Neuronal stem cell (in vitro differentiated cells): ENCODE measurements at regions not wholly inside any gene's neighbourhood (a gene's known extent, or its start where the extent isn't known, plus 50 kb on each side); places are given as distances from the start of the nearest gene placed in this dataset.

ENCODE experiments used
- DNase-seq: peaks from one replicate; pipeline ENCODE4 v3.0.0-alpha.2; 2013; ENCODE audit warnings: low spot score
- H2AFZ ChIP-seq: one replicate; pipeline ENCODE4 v1.6.1; 2013; ENCODE audit warnings: mild to moderate bottlenecking, low read length, inconsistent platforms
- H2AK5ac ChIP-seq: 2 replicates; pipeline ENCODE4 v1.6.1; 2013; ENCODE audit warnings: low read depth, mild to moderate bottlenecking, inconsistent platforms, low read length, moderate library complexity, mixed read lengths
- H2BK120ac ChIP-seq: 2 replicates; pipeline ENCODE4 v1.6.1; 2013; ENCODE audit warnings: low read depth, mild to moderate bottlenecking, inconsistent platforms, low read length, moderate library complexity, mixed read lengths
- H2BK12ac ChIP-seq: one replicate; pipeline ENCODE4 v1.6.1; 2013; ENCODE audit warnings: low read length, inconsistent platforms
- H2BK15ac ChIP-seq: 2 replicates; pipeline ENCODE4 v1.6.1; 2013; ENCODE audit warnings: mild to moderate bottlenecking, low read length, inconsistent platforms, mixed read lengths
- H2BK5ac ChIP-seq: one replicate; pipeline ENCODE4 v1.6.1; 2013; ENCODE audit warnings: inconsistent platforms, mild to moderate bottlenecking, low read length, moderate library complexity
- H3K14ac ChIP-seq: one replicate; pipeline ENCODE4 v1.6.1; 2013; ENCODE audit warnings: low read length, inconsistent platforms
- H3K18ac ChIP-seq: 2 replicates; pipeline ENCODE4 v1.6.1; 2013; ENCODE audit warnings: low read length, inconsistent platforms
- H3K23ac ChIP-seq: 2 replicates; pipeline ENCODE4 v1.6.1; 2013; ENCODE audit warnings: low read depth, mild to moderate bottlenecking, mixed read lengths, low read length, inconsistent platforms; ENCODE audit not compliant: poor library complexity
- H3K27ac ChIP-seq: replicated peaks from 3 replicates; pipeline ENCODE4 v1.5.1; 2013; ENCODE audit warnings: low read length, inconsistent platforms
- H3K27me3 ChIP-seq, 3 experiments: 2 replicates each; pipeline ENCODE4 v1.6.1; 2013; ENCODE audit warnings: low read length in 3 of 3, mild to moderate bottlenecking in 2 of 3, inconsistent platforms in 1 of 3, low read depth in 1 of 3, mixed read lengths in 1 of 3, moderate library complexity in 1 of 3; ENCODE audit not compliant: control insufficient read depth in 3 of 3, insufficient read depth in 3 of 3
- H3K36me3 ChIP-seq, 2 donors: replicated peaks in 1 of 2; 2 replicates each; pipeline ENCODE4 v1.6.1; 2013; ENCODE audit warnings: low read length in 2 of 2; ENCODE audit not compliant: control insufficient read depth in 2 of 2, insufficient read depth in 2 of 2
- H3K4ac ChIP-seq: 2 replicates; pipeline ENCODE4 v1.6.1; 2013; ENCODE audit warnings: inconsistent platforms, mild to moderate bottlenecking, low read length, moderate library complexity
- H3K4me1 ChIP-seq, 2 donors: 1 replicate in 1 of 2; 2 replicates in 1 of 2; pipeline ENCODE4 v1.6.1; 2013; ENCODE audit warnings: low read length in 2 of 2, low read depth in 1 of 2; ENCODE audit not compliant: control insufficient read depth in 2 of 2, insufficient read depth in 1 of 2
- H3K4me2 ChIP-seq: one replicate; pipeline ENCODE4 v1.6.1; 2013; ENCODE audit warnings: mild to moderate bottlenecking, low read length, inconsistent platforms; ENCODE audit not compliant: insufficient read depth, poor library complexity, severe bottlenecking
- H3K4me3 ChIP-seq, 2 donors: 2 replicates each; pipeline ENCODE4 v1.5.1; 2013; ENCODE audit warnings: low read length in 2 of 2, mild to moderate bottlenecking in 2 of 2, inconsistent platforms in 1 of 2, moderate library complexity in 1 of 2
- H3K79me1 ChIP-seq: one replicate; pipeline ENCODE4 v1.6.1; 2013; ENCODE audit warnings: low read depth, mild to moderate bottlenecking, inconsistent platforms, low read length, moderate library complexity
- H3K9ac ChIP-seq: one replicate; pipeline ENCODE4 v1.6.1; 2013; ENCODE audit warnings: mild to moderate bottlenecking, low read depth, low read length, inconsistent platforms; ENCODE audit not compliant: poor library complexity
- H3K9me3 ChIP-seq, 2 donors: replicated peaks in 1 of 2; 2 replicates each; pipeline versions ENCODE3 to v1.6.1; 2013; ENCODE audit warnings: low read length in 2 of 2, mild to moderate bottlenecking in 2 of 2, inconsistent platforms in 1 of 2, low read depth in 1 of 2, mixed read lengths in 1 of 2, moderate library complexity in 1 of 2; ENCODE audit not compliant: control insufficient read depth in 2 of 2, insufficient read depth in 1 of 2
- H4K8ac ChIP-seq: one replicate; pipeline ENCODE4 v1.6.1; 2013; ENCODE audit warnings: low read depth, mild to moderate bottlenecking, inconsistent platforms, low read length, moderate library complexity
- H4K91ac ChIP-seq: one replicate; pipeline ENCODE4 v1.6.1; 2013; ENCODE audit warnings: low read length, low read depth, mild to moderate bottlenecking, inconsistent platforms; ENCODE audit not compliant: poor library complexity
- WGBS, 2 donors: extraction: QIAGEN DNeasy Blood & Tissue Kit; methylation state at CpG; one replicate each; pipeline ENCODE4 v1.1.7; 2013; ENCODE audit warnings: missing lambda C conversion rate in 2 of 2, mixed read lengths in 1 of 2; ENCODE audit not compliant: insufficient read length in 2 of 2, insufficient replicate concordance in 1 of 2; ENCODE audit errors: extremely low coverage in 2 of 2; 5-methylcytosine and 5-hydroxymethylcytosine counted together

- H3K4me2 ChIP-seq = no peak overlapping the region
- H3K4me1 ChIP-seq = no peaks in the 10 kb centered on the region
- H2AK5ac ChIP-seq = no peak overlapping the region
- no peak overlapping the region for H2BK12ac ChIP-seq
- no peak overlapping the region for H2BK5ac ChIP-seq
- no peak overlapping the region for H3K4me3 ChIP-seq
- no peaks in the 10 kb centered on the region for H3K36me3 ChIP-seq
- H3K79me1 ChIP-seq = no peaks in the 10 kb centered on the region
- no peak overlapping the region for H4K8ac ChIP-seq
- H2BK120ac ChIP-seq = no peak overlapping the region
- no peaks in the 10 kb centered on the region for H3K9me3 ChIP-seq
- no peak overlapping the region for H4K91ac ChIP-seq
- no peak for DNase-seq
- no peak overlapping the region for H3K18ac ChIP-seq
- H2AFZ ChIP-seq = no peak overlapping the region
- H3K27me3 ChIP-seq = peaks cover 0 to 12% (median 0%) of the 10 kb centered on the region in 3 experiments
- no peak overlapping the region for H3K14ac ChIP-seq
- H3K4ac ChIP-seq = no peak overlapping the region
- H3K9ac ChIP-seq = no peak overlapping the region
- H2BK15ac ChIP-seq = no peak overlapping the region
- no CpG with 5 or more reads among the region's 14 CpGs for WGBS, 2 donors
- no peak overlapping the region for H3K27ac ChIP-seq
- H3K23ac ChIP-seq = no peak overlapping the region
Measured at GRCh38 chr13:111394211-111394922, 73.9 kb downstream of the TEX29 start.

GRCh38 chr13:111395511-111396393 is 75.3 kb downstream of the TEX29 start:
- WGBS, 2 donors = no CpG with 5 or more reads among the region's 9 CpGs
- Histone ChIP-seq H3K79me1 (no peaks in the 10 kb centered on the region), H3K14ac (no peak overlapping the region), H3K9me3 (no peaks in the 10 kb centered on the region), H3K36me3 (no peaks in the 10 kb centered on the region), H3K4me2 (no peak overlapping the region), H2BK5ac (no peak overlapping the region), H3K9ac (no peak overlapping the region), H2AK5ac (no peak overlapping the region), H2AFZ (no peak overlapping the region), H4K8ac (no peak overlapping the region), H3K27ac (no peak overlapping the region), H2BK120ac (no peak overlapping the region), H3K4me3 (no peak overlapping the region), H2BK15ac (peak overlapping the region; percentile 41), H3K23ac (no peak overlapping the region), H3K27me3 (peaks cover 0 to 14% (median 0%) of the 10 kb centered on the region in 3 experiments), H3K4ac (no peak overlapping the region), H3K4me1 (no peaks in the 10 kb centered on the region), H2BK12ac (peak overlapping the region; percentile 14), H4K91ac (no peak overlapping the region), H3K18ac (peak overlapping the region; percentile 80)
- no peak for DNase-seq

- H4K8ac ChIP-seq = no peak overlapping the region
- H3K4me2 ChIP-seq = no peak overlapping the region
- no peak overlapping the region for H3K4ac ChIP-seq
- peaks cover 0 to 14% (median 0%) of the 10 kb centered on the region in 3 experiments for H3K27me3 ChIP-seq
- no peak overlapping the region for H3K14ac ChIP-seq
- H2BK5ac ChIP-seq = no peak overlapping the region
- no peak overlapping the region for H3K27ac ChIP-seq
- H2BK15ac ChIP-seq = no peak overlapping the region
- no peak overlapping the region for H4K91ac ChIP-seq
- no peaks in the 10 kb centered on the region for H3K4me1 ChIP-seq
- no peaks in the 10 kb centered on the region for H3K79me1 ChIP-seq
- H3K23ac ChIP-seq = no peak overlapping the region
- DNase-seq = no peak
- no peak overlapping the region for H2AK5ac ChIP-seq
- H3K18ac ChIP-seq = no peak overlapping the region
- H2BK12ac ChIP-seq = no peak overlapping the region
- no peak overlapping the region for H2BK120ac ChIP-seq
- no peak overlapping the region for H3K4me3 ChIP-seq
- no CpG with 5 or more reads among the region's 12 CpGs for WGBS, 2 donors
- no peaks in the 10 kb centered on the region for H3K36me3 ChIP-seq
- H3K9me3 ChIP-seq = no peaks in the 10 kb centered on the region
- H2AFZ ChIP-seq = no peak overlapping the region
- H3K9ac ChIP-seq = peak overlapping the region; percentile 47
Measured at GRCh38 chr13:111396457-111396856, 76.0 kb downstream of the TEX29 start.

GRCh38 chr13:111397202-111397880 is 76.9 kb downstream of the TEX29 start:
- Histone ChIP-seq H3K4ac (no peak overlapping the region), H3K9me3 (no peaks in the 10 kb centered on the region), H2AFZ (no peak overlapping the region), H3K79me1 (no peaks in the 10 kb centered on the region), H3K27ac (no peak overlapping the region), H3K18ac (no peak overlapping the region), H2AK5ac (no peak overlapping the region), H4K8ac (peak overlapping the region; percentile 66), H2BK15ac (no peak overlapping the region), H2BK12ac (no peak overlapping the region), H3K27me3 (peaks cover 0 to 14% (median 0%) of the 10 kb centered on the region in 3 experiments), H3K36me3 (no peaks in the 10 kb centered on the region), H2BK5ac (no peak overlapping the region), H3K4me2 (no peak overlapping the region), H3K4me1 (no peaks in the 10 kb centered on the region), H2BK120ac (no peak overlapping the region), H3K23ac (no peak overlapping the region), H3K14ac (no peak overlapping the region), H3K4me3 (no peak overlapping the region), H3K9ac (no peak overlapping the region), H4K91ac (no peak overlapping the region)
- no peak for DNase-seq
- no CpG with 5 or more reads among the region's 25 CpGs for WGBS, 2 donors
